K562 (cell line): ENCODE measurements at regions not wholly inside any gene's neighbourhood (a gene's known extent, or its start where the extent isn't known, plus 50 kb on each side); places are given as distances from the start of the nearest gene placed in this dataset.

Experiments
- ATAC-seq: fragments of 200-7000 bp; cut with Tn5 transposase; 3 replicates; pipeline ENCODE4 v1.9.1; 2020; ENCODE audit warnings: moderate library complexity
- BruUV-seq: library from RNA; stranded (reverse); fragments of 400-500 nt; replicated peaks from 2 replicates; lab custom pipeline; 2021; lab: Mats Ljungman, UMichigan
- CTCF ChIA-PET: fragments of 300-600 bp; formaldehyde crosslinking; extraction: SDS; loops from one replicate; lab custom pipeline; 2021; ENCODE audit warnings: low intra/inter-chr PET ratio; lab: Yijun Ruan, JAX
- POLR2A ChIA-PET: fragments of 300-600, 350-650 bp; sonication (Branson Sonifier 250); formaldehyde crosslinking; extraction: SDS; loops from one replicate; lab custom pipeline; 2021; ENCODE audit warnings: antibody characterized with exemption, inconsistent platforms; lab: Yijun Ruan, JAX
- DNase-seq, 4 experiments: peaks; one replicate each; pipeline versions ENCODE4 v3.0.0 to v3.0.0-alpha.2; 2011 to 2018; ENCODE audit warnings: low spot score in 3 of 4, mixed read lengths in 3 of 4; ENCODE audit errors: extremely low read depth in 1 of 4
- FAIRE-seq: peaks from 2 replicates; lab custom pipeline; 2011; peaks lifted over from hg19 to GRCh38; lab: Jason Lieb, UNC
- H2AFZ ChIP-seq: 2 replicates; pipeline ENCODE4 v1.6.0; 2011; ENCODE audit warnings: low read depth, low read length, control low read depth, inconsistent platforms
- H3K27ac ChIP-seq: fragments of 200-600 bp; 3 replicates; pipeline ENCODE4 v1.8.0; 2011; ENCODE audit warnings: low read depth, mild to moderate bottlenecking, control low read depth, inconsistent platforms, low read length, moderate library complexity, mixed read lengths; ENCODE audit errors: extremely low read depth
- H3K27me3 ChIP-seq, 2 experiments: fragments of 300-600 bp in 1 of 2; 2 replicates in 1 of 2; 3 replicates in 1 of 2; pipeline versions ENCODE4 v1.6.0 to v1.8.0; 2011; ENCODE audit warnings: inconsistent platforms in 2 of 2, low read length in 2 of 2, mild to moderate bottlenecking in 1 of 2, mixed read lengths in 1 of 2, moderate library complexity in 1 of 2; ENCODE audit not compliant: control insufficient read depth in 2 of 2, insufficient read depth in 2 of 2
- H3K36me3 ChIP-seq: fragments of 300-600 bp; 3 replicates; pipeline ENCODE4 v1.8.0; 2011; ENCODE audit warnings: mild to moderate bottlenecking, low read length, inconsistent platforms; ENCODE audit not compliant: control insufficient read depth, insufficient read depth
- H3K4me1 ChIP-seq, 2 experiments: fragments of 200-600 bp in 1 of 2; replicated peaks in 1 of 2; 2 replicates in 1 of 2; 3 replicates in 1 of 2; pipeline versions ENCODE4 v1.5.1 to v1.8.0; 2011; ENCODE audit warnings: inconsistent platforms in 2 of 2, low read length in 2 of 2, mild to moderate bottlenecking in 1 of 2, mixed read lengths in 1 of 2, moderate library complexity in 1 of 2; ENCODE audit not compliant: control insufficient read depth in 2 of 2, insufficient read depth in 2 of 2
- H3K4me2 ChIP-seq: 2 replicates; pipeline ENCODE4 v1.6.1; 2011; ENCODE audit warnings: low read length, control low read depth, inconsistent platforms, mixed read lengths; ENCODE audit not compliant: insufficient read depth
- H3K4me3 ChIP-seq: fragments of 200-600 bp; sonication (generic), shearing (Covaris generic); 2 replicates; pipeline ENCODE4 v1.5.1; 2016; ENCODE audit warnings: control low read depth, inconsistent platforms
- H3K79me2 ChIP-seq: fragments of 200-600 bp; 3 replicates; pipeline ENCODE4 v1.8.0; 2011; ENCODE audit warnings: low read length, inconsistent platforms; ENCODE audit not compliant: control insufficient read depth, insufficient read depth
- H3K9ac ChIP-seq, 2 experiments: 2 replicates each; pipeline versions ENCODE4 v1.6.0 to v1.6.1; 2011; ENCODE audit warnings: low read depth in 2 of 2, low read length in 2 of 2, control low read depth in 1 of 2, inconsistent platforms in 1 of 2, mild to moderate bottlenecking in 1 of 2, mixed read lengths in 1 of 2; ENCODE audit not compliant: insufficient read depth in 1 of 2
- H3K9me1 ChIP-seq: one replicate; pipeline ENCODE4 v1.6.0; 2011; ENCODE audit warnings: inconsistent platforms, mild to moderate bottlenecking, low read length, moderate library complexity; ENCODE audit not compliant: control insufficient read depth, insufficient read depth
- H3K9me3 ChIP-seq: replicated peaks from 2 replicates; pipeline ENCODE4 v1.5.1; 2011; ENCODE audit warnings: low read depth, low read length, inconsistent platforms; ENCODE audit not compliant: control insufficient read depth, insufficient read depth
- H4K20me1 ChIP-seq: replicated peaks from 2 replicates; pipeline ENCODE4 v1.6.1; 2011; ENCODE audit warnings: low read length, inconsistent platforms, mixed read lengths; ENCODE audit not compliant: control insufficient read depth, insufficient read depth
- ARNT ChIP-seq, 2 experiments: fragments of 450-650 bp; IDR thresholded peaks; 2 replicates each; pipeline ENCODE4 v1.6.1; 2016; ENCODE audit warnings: mild to moderate bottlenecking in 1 of 2
- GTF2B ChIP-seq: IDR thresholded peaks from 2 replicates; pipeline ENCODE4 v1.6.1; 2011; ENCODE audit not compliant: insufficient read length; ENCODE audit errors: extremely low read depth
- MTA1 ChIP-seq: fragments of 450-650 bp; IDR thresholded peaks from 2 replicates; pipeline ENCODE4 v1.6.1; 2017; ENCODE audit warnings: borderline replicate concordance
- NRF1 ChIP-seq, 2 experiments: fragments of 450-650 bp; IDR thresholded peaks in 1 of 2; conservative IDR thresholded peaks in 1 of 2; 2 replicates each; pipeline ENCODE4 v1.6.1; 2014; ENCODE audit warnings: mild to moderate bottlenecking in 2 of 2
- RBM14 ChIP-seq: fragments of 200-400 bp; formaldehyde crosslinking; IDR thresholded peaks from 2 replicates; pipeline ENCODE4 v1.6.1; 2018; ENCODE audit warnings: low read depth, mild to moderate bottlenecking, low read length, moderate library complexity, borderline replicate concordance; ENCODE audit not compliant: insufficient read depth
- TARDBP ChIP-seq: fragments of 450-650 bp; IDR thresholded peaks from 2 replicates; pipeline ENCODE4 v1.6.1; 2016
- THAP12 ChIP-seq: fragments of 250-450 bp; sonication (Bioruptor Pico); IDR thresholded peaks from 2 replicates; pipeline ENCODE4 v1.9.0; 2021; ENCODE audit warnings: mild to moderate bottlenecking, inconsistent platforms
- ZBTB40 ChIP-seq, 2 experiments: fragments of 450-650 bp in 1 of 2; sonication (generic) in 1 of 2; formaldehyde crosslinking in 1 of 2; IDR thresholded peaks; 2 replicates each; pipeline versions ENCODE4 v1.7.1 to v1.9.0; 2016 to 2022; ENCODE audit warnings: inconsistent platforms in 1 of 2, mild to moderate bottlenecking in 1 of 2, missing genetic modification reagents in 1 of 2
- WGBS: fragments of 100-300 bp; shearing (Covaris generic); methylation state at CpG from one replicate; pipeline ENCODE4 v1.1.6; 2016; ENCODE audit warnings: low coverage, mixed read lengths; ENCODE audit not compliant: insufficient coverage; ENCODE audit errors: missing lambda C conversion rate; 5-methylcytosine and 5-hydroxymethylcytosine counted together
- in situ Hi-C: fragments of 300-500 bp; cut with MboI; formaldehyde crosslinking; loops from 4 replicates; pipeline ENCODE4 v1.15.0; 2018; ENCODE audit warnings: inconsistent platforms, mixed read lengths
- intact Hi-C: fragments of 100-400 bp; cut with micrococcal nuclease; formaldehyde crosslinking; loops from 2 replicates; pipeline ENCODE4 v1.14.2; 2022

GRCh38 chr12:124718458-124718857 is 145.2 kb downstream of the SCARB1 start:
- POLR2A ChIA-PET: no interaction called here
- TF ChIP-seq ARNT (IDR thresholded peaks at IDR 0.05): no peak
- no peak for TF ChIP-seq GTF2B
- TF ChIP-seq TARDBP: no peak
- peak; percentile 85 to 87 for TF ChIP-seq NRF1 (conservative IDR thresholded peaks at IDR 0.05 in 1 of 2, IDR thresholded peaks at IDR 0.05 in 1 of 2)
- peak; percentile 69 for TF ChIP-seq ZBTB40 (IDR thresholded peaks at IDR 0.05)
- no peak for TF ChIP-seq ZBTB40 (CRISPR knock-in tag; IDR thresholded peaks at IDR 0.05)
- no peak for TF ChIP-seq THAP12 (CRISPR knock-in tag)
- no peak for TF ChIP-seq RBM14
- TF ChIP-seq MTA1: no peak

More at GRCh38 chr12:124718458-124718857, 145.2 kb downstream of the SCARB1 start:
- intact Hi-C loops: no loop called here
- Histone ChIP-seq H3K9me3 (no peaks in the 10 kb centered on the region), H3K9me1 (no peaks in the 10 kb centered on the region), H3K4me1 (peaks cover 11 to 14% of the 10 kb centered on the region in 2 experiments; a peak in 3 of 5 replicates), H3K27ac (no peak overlapping the region), H3K4me2 (no peak overlapping the region), H3K27me3 (peaks cover 17 to 37% of the 10 kb centered on the region in 2 experiments; a peak in 4 of 5 replicates), H3K4me3 (no peak overlapping the region), H4K20me1 (no peaks in the 10 kb centered on the region), H3K36me3 (no peaks in the 10 kb centered on the region), H2AFZ (no peak overlapping the region), H3K79me2 (no peaks in the 10 kb centered on the region), H3K9ac (no peak overlapping the region)
- BruUV-seq: no TSS peak
- no peak for ATAC-seq
- 15% methylated on average over 8 of the region's 8 CpGs for WGBS
- in situ Hi-C loops: no loop called here
- no peak for FAIRE-seq
- DNase-seq: no peak
- CTCF ChIA-PET: no interaction called here
